Gastrocnemius medialis (tissue), 4 donors: ENCODE measurements at regions not wholly inside any gene's neighbourhood (a gene's known extent, or its start where the extent isn't known, plus 50 kb on each side); places are given as distances from the start of the nearest gene placed in this dataset.

Source experiments
- POLR2A ChIP-seq, 2 donors: fragments of 450-650 bp; IDR thresholded peaks; one replicate each; pipeline ENCODE4 v1.6.1; 2017; ENCODE audit warnings: antibody characterized with exemption in 2 of 2, mild to moderate bottlenecking in 2 of 2, moderate library complexity in 2 of 2
- TF ChIP-seq, protein P1 (sequence below), 5 experiments: fragments of 450-650 bp in 3 of 5; fragments of 200-600 bp in 2 of 5; sonication (generic) in 2 of 5; IDR thresholded peaks in 4 of 5; conservative IDR thresholded peaks in 1 of 5; 1 replicate in 4 of 5; 2 replicates in 1 of 5; pipeline ENCODE4 v1.5.1; 2016 to 2019; ENCODE audit warnings: antibody characterized with exemption in 5 of 5, mild to moderate bottlenecking in 3 of 5, moderate library complexity in 3 of 5

DNA sequence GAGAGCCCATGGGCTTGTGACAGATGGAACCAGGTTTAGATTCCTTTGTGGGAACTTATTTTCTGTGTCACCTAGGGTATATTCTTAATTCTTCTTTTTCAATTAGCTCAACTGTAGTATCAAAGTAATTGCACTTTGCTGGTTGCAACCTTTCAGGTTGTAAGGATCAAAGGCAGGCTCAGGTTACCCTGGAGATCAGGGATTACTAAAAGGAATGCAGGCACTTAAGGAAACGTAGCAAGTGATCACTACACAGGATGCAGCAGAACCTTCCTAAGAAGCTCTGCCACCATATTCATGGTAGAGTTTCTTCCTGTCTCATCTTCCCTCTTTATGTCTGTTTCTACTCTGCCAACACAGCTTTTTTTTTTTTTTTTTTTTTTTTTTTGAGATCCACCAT is 133.2 kb upstream of the JAG1 start:
- TF ChIP-seq, protein P1, sequence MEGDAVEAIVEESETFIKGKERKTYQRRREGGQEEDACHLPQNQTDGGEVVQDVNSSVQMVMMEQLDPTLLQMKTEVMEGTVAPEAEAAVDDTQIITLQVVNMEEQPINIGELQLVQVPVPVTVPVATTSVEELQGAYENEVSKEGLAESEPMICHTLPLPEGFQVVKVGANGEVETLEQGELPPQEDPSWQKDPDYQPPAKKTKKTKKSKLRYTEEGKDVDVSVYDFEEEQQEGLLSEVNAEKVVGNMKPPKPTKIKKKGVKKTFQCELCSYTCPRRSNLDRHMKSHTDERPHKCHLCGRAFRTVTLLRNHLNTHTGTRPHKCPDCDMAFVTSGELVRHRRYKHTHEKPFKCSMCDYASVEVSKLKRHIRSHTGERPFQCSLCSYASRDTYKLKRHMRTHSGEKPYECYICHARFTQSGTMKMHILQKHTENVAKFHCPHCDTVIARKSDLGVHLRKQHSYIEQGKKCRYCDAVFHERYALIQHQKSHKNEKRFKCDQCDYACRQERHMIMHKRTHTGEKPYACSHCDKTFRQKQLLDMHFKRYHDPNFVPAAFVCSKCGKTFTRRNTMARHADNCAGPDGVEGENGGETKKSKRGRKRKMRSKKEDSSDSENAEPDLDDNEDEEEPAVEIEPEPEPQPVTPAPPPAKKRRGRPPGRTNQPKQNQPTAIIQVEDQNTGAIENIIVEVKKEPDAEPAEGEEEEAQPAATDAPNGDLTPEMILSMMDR (IDR thresholded peaks at IDR 0.05 in 4 of 5, conservative IDR thresholded peaks at IDR 0.05 in 1 of 5) = no peak
- no peak for TF ChIP-seq POLR2A (IDR thresholded peaks at IDR 0.05)
